ENCODE measurements at regions not wholly inside any gene's neighbourhood (a gene's known extent, or its start where the extent isn't known, plus 50 kb on each side); places are given as distances from the start of the nearest gene placed in this dataset.

DNA sequence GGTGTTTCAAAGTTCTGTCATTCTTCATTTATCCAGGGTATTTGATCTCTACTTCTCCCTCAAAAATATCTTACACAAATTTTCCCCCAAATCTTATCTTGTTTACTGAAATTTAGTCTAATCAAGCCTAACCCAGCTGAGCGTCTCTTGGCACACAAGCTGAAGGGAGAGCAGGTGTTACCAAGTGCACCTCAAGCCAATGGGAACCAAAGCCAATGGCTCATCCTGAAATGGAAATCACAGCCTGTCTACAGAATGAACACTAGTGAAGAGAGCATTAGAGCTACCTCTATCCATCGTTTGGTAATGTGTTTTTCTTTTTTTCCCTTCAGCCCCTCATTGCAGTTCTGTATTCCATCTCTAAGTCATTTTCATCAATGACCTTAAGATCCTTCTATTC, 1350.8 kb downstream of the OLFM4 start:
- Histone ChIP-seq H3K27ac (no peak overlapping the region), H3K9me3 (no peaks in the 10 kb centered on the region), H3K36me3 (no peaks in the 10 kb centered on the region), H3K4me3 (no peak overlapping the region), H3K27me3 (no peaks in the 10 kb centered on the region), H3K4me1 (no peaks in the 10 kb centered on the region)
- TF ChIP-seq POLR2AphosphoS5 (IDR thresholded peaks at IDR 0.05) (no peak), EP300 (IDR thresholded peaks at IDR 0.05) (no peak), POLR2A (IDR thresholded peaks at IDR 0.05) (no peak)
- TF ChIP-seq, protein P1, sequence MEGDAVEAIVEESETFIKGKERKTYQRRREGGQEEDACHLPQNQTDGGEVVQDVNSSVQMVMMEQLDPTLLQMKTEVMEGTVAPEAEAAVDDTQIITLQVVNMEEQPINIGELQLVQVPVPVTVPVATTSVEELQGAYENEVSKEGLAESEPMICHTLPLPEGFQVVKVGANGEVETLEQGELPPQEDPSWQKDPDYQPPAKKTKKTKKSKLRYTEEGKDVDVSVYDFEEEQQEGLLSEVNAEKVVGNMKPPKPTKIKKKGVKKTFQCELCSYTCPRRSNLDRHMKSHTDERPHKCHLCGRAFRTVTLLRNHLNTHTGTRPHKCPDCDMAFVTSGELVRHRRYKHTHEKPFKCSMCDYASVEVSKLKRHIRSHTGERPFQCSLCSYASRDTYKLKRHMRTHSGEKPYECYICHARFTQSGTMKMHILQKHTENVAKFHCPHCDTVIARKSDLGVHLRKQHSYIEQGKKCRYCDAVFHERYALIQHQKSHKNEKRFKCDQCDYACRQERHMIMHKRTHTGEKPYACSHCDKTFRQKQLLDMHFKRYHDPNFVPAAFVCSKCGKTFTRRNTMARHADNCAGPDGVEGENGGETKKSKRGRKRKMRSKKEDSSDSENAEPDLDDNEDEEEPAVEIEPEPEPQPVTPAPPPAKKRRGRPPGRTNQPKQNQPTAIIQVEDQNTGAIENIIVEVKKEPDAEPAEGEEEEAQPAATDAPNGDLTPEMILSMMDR (IDR thresholded peaks at IDR 0.05): no peak
- no peak for DNase-seq (ENCODE audit: low spot score in 2 of 2)
- WGBS: 83% methylated on average over 2 of the region's 2 CpGs

DNA sequence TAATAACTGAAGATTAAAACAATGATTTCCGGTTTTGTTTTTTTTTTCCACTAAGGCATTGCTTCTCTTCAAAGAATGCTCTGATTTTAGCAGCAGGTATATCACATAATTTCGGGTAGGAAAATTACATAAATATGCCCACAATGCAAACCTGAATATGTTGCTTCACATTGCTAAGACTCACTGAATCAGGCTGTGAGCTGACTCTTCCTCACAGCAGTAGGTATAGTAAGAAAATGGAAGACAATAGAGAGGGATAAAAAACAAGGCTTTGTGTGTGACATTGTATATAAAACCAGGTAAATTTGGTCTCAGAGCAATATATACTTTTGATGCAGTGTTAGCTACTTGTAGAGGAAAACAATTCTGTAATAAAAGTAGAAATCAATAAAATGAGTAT, 1355.0 kb downstream of the OLFM4 start:
- Histone ChIP-seq H3K9me3 (no peaks in the 10 kb centered on the region), H3K4me3 (no peak overlapping the region), H3K36me3 (no peaks in the 10 kb centered on the region), H3K4me1 (no peaks in the 10 kb centered on the region), H3K27me3 (no peaks in the 10 kb centered on the region), H3K27ac (no peak overlapping the region)
- TF ChIP-seq POLR2A (IDR thresholded peaks at IDR 0.05) (no peak), POLR2AphosphoS5 (IDR thresholded peaks at IDR 0.05) (no peak), EP300 (IDR thresholded peaks at IDR 0.05) (no peak)
- TF ChIP-seq, protein P1 (IDR thresholded peaks at IDR 0.05): no peak
- no peak for DNase-seq (ENCODE audit: low spot score in 2 of 2)
- 74% methylated on average over 2 of the region's 2 CpGs for WGBS

DNA sequence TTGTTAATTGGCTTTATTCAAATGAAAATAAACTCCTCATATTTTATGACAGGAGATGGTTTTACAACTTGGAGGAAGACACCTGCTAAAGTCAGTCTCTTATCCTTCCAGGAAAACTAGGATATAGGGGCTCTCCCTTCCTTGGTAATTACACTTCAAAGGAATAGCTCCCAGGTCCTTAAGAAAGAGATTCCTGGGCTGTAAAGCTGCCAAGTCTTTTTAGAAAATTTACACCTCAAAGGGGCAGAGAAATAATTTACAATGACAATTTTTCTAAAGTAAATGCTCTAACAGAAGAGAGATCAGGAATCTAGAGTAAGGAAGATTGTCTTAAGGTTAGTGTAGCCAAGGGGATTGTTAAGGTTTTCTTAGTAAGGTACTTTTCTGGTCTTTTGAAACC, 1359.0 kb downstream of the OLFM4 start:
- Histone ChIP-seq H3K27me3 (no peaks in the 10 kb centered on the region), H3K36me3 (no peaks in the 10 kb centered on the region), H3K27ac (no peak overlapping the region), H3K4me3 (no peak overlapping the region), H3K9me3 (no peaks in the 10 kb centered on the region), H3K4me1 (no peaks in the 10 kb centered on the region)
- TF ChIP-seq POLR2A (IDR thresholded peaks at IDR 0.05): no peak
- TF ChIP-seq EP300 (IDR thresholded peaks at IDR 0.05): no peak
- TF ChIP-seq, protein P1 (IDR thresholded peaks at IDR 0.05): no peak
- no peak for TF ChIP-seq POLR2AphosphoS5 (IDR thresholded peaks at IDR 0.05)
- no peak for DNase-seq (ENCODE audit: low spot score in 2 of 2)

DNA sequence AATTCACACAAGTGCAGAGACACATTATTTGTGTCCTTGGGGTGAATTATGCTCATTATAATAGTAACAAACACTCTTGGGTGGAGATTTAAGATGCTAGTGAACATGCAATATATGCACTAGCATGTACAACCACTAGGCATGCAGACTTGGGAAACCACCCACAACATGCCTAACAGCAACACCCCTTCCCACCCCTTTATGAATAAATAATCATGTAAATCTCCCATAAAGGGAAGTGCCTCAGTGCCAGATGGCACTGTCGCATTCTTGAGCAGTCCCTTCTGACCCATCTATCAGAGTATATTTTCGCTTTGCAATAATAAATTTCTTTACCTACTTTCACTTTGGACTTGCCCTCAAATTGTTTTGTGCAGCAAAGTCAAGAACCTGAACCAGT, 1362.2 kb downstream of the OLFM4 start:
- WGBS: 87% methylated on average over 2 of the region's 2 CpGs
- H3K4me3 ChIP-seq: no peak overlapping the region
- H3K9me3 ChIP-seq: no peaks in the 10 kb centered on the region
- no peaks in the 10 kb centered on the region for H3K27me3 ChIP-seq
- no peaks in the 10 kb centered on the region for H3K36me3 ChIP-seq
- no peaks in the 10 kb centered on the region for H3K4me1 ChIP-seq
- TF ChIP-seq POLR2AphosphoS5 (IDR thresholded peaks at IDR 0.05) (no peak), EP300 (IDR thresholded peaks at IDR 0.05) (no peak), POLR2A (IDR thresholded peaks at IDR 0.05) (no peak)
- TF ChIP-seq, protein P1 (IDR thresholded peaks at IDR 0.05): no peak
- no peak for DNase-seq (ENCODE audit: low spot score in 2 of 2)
- H3K27ac ChIP-seq: no peak overlapping the region

DNA sequence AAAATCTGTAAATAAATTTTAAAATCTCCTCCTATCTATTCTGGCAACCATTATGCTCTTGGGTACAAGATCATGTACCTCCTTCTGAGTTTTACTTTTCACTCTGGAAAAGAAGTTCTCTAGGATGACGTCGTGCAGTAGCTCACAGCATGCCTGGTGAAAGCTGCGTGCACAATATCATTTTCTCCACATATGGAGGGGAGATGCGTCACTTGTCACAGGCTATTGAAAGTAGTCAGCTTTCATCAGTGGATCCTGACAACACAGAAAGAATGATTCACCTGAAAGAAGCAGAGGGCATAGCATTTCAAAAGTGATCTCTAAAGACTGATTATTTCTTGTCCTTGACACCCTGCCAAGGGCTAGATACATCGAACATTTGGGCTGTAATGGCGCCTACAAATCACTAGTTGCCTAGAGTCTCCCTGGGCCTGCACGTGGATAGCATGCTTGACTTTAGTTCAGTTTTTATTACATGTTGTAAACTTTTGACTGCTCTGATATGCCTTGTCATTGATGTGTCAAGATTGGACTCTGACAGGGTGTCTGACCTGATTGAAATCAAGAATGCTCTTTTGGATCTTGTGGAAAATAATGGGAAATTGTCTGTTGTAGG, 1365.6 kb downstream of the OLFM4 start:
- Histone ChIP-seq H3K4me1 (no peaks in the 10 kb centered on the region), H3K27ac (no peak overlapping the region), H3K9me3 (no peaks in the 10 kb centered on the region), H3K36me3 (no peaks in the 10 kb centered on the region), H3K4me3 (no peak overlapping the region), H3K27me3 (no peaks in the 10 kb centered on the region)
- TF ChIP-seq EP300 (IDR thresholded peaks at IDR 0.05) (no peak), POLR2A (IDR thresholded peaks at IDR 0.05) (no peak), POLR2AphosphoS5 (IDR thresholded peaks at IDR 0.05) (no peak)
- TF ChIP-seq, protein P1 (IDR thresholded peaks at IDR 0.05): no peak
- DNase-seq (ENCODE audit: low spot score in 2 of 2): no peak
- 61% methylated on average over 7 of the region's 7 CpGs for WGBS

Data from suprapubic skin (tissue), 4 donors.